Neural crest cell (in vitro differentiated cells): ENCODE measurements at regions not wholly inside any gene's neighbourhood (a gene's known extent, or its start where the extent isn't known, plus 50 kb on each side); places are given as distances from the start of the nearest gene placed in this dataset.
"Not testable (repeated sequence)": the region's sequence is repeated elsewhere in the genome, so short reads cannot be mapped to it uniquely, and the experiment has no call there.

Experiments
- DNase-seq: peaks from one replicate; pipeline ENCODE4 v3.0.0; 2021; ENCODE audit warnings: low read depth, mixed read lengths, low spot score
- H3K27ac Mint-ChIP-seq: one replicate; pipeline ENCODE4 v1.8.0; 2021; ENCODE audit warnings: mild to moderate bottlenecking, mixed read lengths; ENCODE audit not compliant: unreplicated experiment
- H3K27me3 Mint-ChIP-seq: 2 replicates; pipeline ENCODE4 v1.8.0; 2021; ENCODE audit warnings: low read depth, mild to moderate bottlenecking, mixed read lengths
- H3K36me3 Mint-ChIP-seq: 2 replicates; pipeline ENCODE4 v1.8.0; 2021; ENCODE audit warnings: low read depth, mild to moderate bottlenecking, mixed read lengths
- H3K4me1 Mint-ChIP-seq: 2 replicates; pipeline ENCODE4 v1.8.0; 2021; ENCODE audit warnings: mixed read lengths
- H3K4me3 Mint-ChIP-seq: one replicate; pipeline ENCODE4 v1.8.0; 2021; ENCODE audit warnings: mild to moderate bottlenecking, mixed read lengths
- H3K9me3 Mint-ChIP-seq: 2 replicates; pipeline ENCODE4 v1.8.0; 2021; ENCODE audit warnings: mixed read lengths
- TF ChIP-seq, protein P1 (sequence below): fragments of 200-600 bp; sonication (generic); conservative IDR thresholded peaks from 2 replicates; pipeline ENCODE4 v1.5.0; 2021; ENCODE audit warnings: antibody characterized with exemption, mild to moderate bottlenecking

DNA sequence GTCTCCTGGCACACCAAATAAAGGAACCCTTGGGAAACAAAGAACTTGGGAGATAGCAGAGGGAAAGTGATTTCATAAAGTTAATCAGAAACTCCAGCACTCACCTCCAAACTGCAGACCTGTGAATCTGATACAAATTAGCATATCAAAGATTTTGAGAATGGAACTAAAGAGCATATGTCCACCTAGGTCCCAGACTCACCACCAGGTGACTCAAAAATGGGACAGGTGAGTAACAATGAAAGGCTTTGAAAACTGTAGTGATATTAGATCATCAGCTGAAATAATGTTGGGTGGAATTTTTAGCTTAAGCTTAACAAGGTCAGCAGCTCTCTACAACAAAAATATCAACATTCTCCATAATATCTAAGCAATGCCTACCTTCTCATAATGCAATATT is 214.8 kb downstream of the RERGL start:
- no peak for DNase-seq
- peaks cover 2% of the 10 kb centered on the region for H3K36me3 Mint-ChIP-seq
- TF ChIP-seq, protein P1, sequence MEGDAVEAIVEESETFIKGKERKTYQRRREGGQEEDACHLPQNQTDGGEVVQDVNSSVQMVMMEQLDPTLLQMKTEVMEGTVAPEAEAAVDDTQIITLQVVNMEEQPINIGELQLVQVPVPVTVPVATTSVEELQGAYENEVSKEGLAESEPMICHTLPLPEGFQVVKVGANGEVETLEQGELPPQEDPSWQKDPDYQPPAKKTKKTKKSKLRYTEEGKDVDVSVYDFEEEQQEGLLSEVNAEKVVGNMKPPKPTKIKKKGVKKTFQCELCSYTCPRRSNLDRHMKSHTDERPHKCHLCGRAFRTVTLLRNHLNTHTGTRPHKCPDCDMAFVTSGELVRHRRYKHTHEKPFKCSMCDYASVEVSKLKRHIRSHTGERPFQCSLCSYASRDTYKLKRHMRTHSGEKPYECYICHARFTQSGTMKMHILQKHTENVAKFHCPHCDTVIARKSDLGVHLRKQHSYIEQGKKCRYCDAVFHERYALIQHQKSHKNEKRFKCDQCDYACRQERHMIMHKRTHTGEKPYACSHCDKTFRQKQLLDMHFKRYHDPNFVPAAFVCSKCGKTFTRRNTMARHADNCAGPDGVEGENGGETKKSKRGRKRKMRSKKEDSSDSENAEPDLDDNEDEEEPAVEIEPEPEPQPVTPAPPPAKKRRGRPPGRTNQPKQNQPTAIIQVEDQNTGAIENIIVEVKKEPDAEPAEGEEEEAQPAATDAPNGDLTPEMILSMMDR = peak; percentile 51

DNA sequence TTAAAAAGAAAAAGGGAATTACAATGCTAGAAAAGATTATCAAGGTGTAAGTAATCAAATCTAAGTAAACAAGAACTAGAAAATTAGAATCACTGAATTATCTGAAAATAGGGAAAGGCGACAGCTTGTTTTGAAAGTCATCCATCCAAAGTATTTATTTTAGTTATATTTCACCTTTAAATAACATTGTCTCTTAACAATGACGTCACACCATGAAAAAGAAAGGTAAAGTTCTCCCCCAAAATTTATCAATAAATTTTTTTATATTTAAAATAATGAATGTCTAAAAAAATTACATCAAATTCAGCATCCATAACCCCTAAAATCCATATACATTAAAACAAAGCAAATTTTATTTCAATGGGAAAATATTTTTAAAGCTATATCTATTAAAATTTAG is 223.2 kb downstream of the RERGL start:
- no peak overlapping the region for H3K4me3 Mint-ChIP-seq
- peaks cover 7% of the 10 kb centered on the region for H3K9me3 Mint-ChIP-seq
- no peaks in the 10 kb centered on the region for H3K4me1 Mint-ChIP-seq
- no peak overlapping the region for H3K27ac Mint-ChIP-seq
- peaks cover 2% of the 10 kb centered on the region for H3K36me3 Mint-ChIP-seq
- TF ChIP-seq, protein P1 = no peak
- DNase-seq = no peak
- no peaks in the 10 kb centered on the region for H3K27me3 Mint-ChIP-seq

More for the DNA sequence above, 214.8 kb downstream of the RERGL start:
- H3K4me1 Mint-ChIP-seq = no peaks in the 10 kb centered on the region
- H3K9me3 Mint-ChIP-seq = peaks cover 6% of the 10 kb centered on the region
- H3K27ac Mint-ChIP-seq = no peak overlapping the region
- H3K27me3 Mint-ChIP-seq = no peaks in the 10 kb centered on the region
- H3K4me3 Mint-ChIP-seq = no peak overlapping the region

DNA sequence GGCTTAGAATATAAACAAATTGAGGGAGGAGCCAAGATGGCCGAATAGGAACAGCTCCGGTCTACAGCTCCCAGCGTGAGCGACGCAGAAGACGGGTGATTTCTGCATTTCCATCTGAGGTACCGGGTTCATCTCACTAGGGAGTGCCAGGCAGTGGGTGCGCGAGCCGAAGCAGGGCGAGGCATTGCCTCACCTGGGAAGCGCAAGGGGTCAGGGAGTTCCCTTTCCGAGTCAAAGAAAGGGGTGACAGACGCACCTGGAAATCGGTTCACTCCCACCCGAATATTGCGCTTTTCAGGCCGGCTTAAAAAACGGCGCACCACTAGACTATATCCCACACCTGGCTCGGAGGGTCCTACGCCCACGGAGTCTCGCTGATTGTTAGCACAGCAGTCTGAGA is 234.4 kb downstream of the RERGL start:
- not testable (repeated sequence) for H3K36me3 Mint-ChIP-seq, H3K9me3 Mint-ChIP-seq, H3K27me3 Mint-ChIP-seq, H3K4me1 Mint-ChIP-seq, DNase-seq, H3K4me3 Mint-ChIP-seq, H3K27ac Mint-ChIP-seq

DNA sequence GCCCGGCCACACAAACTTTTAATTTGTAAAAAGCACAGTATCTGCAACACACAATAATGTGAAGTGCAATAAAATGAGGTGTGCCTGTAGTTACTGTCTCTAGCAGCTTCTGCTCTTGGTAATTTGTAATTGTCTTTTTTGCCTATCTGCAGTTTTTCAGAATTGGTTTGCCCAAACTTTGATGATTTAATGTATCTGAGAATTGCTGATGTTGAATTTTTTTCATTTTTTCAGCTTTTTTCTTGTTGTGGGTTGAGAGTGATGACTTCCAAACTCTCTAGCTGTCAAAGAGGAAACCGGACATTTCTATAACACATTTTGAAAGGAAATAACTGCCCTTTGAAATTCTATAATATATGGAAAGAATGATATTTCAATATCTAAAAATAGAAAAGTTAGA is 236.9 kb downstream of the RERGL start:
- DNase-seq = no peak
- no peak overlapping the region for H3K4me3 Mint-ChIP-seq
- no peak overlapping the region for H3K27ac Mint-ChIP-seq
- no peaks in the 10 kb centered on the region for H3K9me3 Mint-ChIP-seq
- no peaks in the 10 kb centered on the region for H3K4me1 Mint-ChIP-seq
- TF ChIP-seq, protein P1 = no peak
- H3K36me3 Mint-ChIP-seq = no peaks in the 10 kb centered on the region
- no peaks in the 10 kb centered on the region for H3K27me3 Mint-ChIP-seq

DNA sequence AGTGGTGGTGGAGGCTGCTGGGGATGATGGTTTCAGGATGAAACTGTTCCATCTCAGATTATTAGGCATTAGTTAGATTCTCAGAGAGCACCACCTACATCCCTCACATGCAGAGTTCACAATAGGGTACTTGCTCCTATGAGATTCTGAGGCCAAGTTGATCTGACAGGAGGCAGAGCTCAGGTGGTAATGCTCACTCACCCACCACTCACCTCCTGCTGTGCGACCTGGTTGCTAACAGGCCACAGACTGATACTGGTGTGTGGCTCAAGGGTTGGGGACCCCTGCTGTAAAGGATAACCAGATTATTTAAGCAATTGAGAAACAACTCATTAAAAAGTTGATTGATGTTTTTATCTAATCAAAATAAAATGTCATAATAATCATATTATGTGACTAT is 248.5 kb downstream of the RERGL start:
- no peak for DNase-seq
- Mint-ChIP-seq H3K27me3 (no peaks in the 10 kb centered on the region), H3K4me1 (no peaks in the 10 kb centered on the region), H3K36me3 (no peaks in the 10 kb centered on the region), H3K9me3 (no peaks in the 10 kb centered on the region), H3K4me3 (no peak overlapping the region), H3K27ac (no peak overlapping the region)
- TF ChIP-seq, protein P1 = no peak

DNA sequence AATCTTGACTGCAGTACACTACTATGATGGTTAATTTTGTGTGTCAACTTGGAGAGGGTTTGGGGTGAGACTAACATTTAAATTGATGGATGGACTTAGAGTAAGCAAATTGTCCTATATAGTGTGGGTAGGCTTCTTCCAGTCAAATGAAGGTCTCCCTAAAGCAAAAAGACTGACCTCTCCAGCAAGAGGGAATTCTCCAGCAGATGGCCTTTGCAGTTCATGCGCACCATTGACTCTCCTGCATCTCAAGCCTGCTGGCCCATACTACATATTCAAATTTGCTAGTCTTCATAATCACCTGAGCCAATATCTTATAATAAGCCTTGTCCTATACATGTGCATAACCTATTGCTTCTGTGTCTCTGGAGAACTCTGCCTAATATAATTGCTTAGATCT is 260.2 kb downstream of the RERGL start:
- TF ChIP-seq, protein P1 = no peak
- no peaks in the 10 kb centered on the region for H3K9me3 Mint-ChIP-seq
- H3K4me1 Mint-ChIP-seq = no peaks in the 10 kb centered on the region
- no peak overlapping the region for H3K27ac Mint-ChIP-seq
- no peaks in the 10 kb centered on the region for H3K36me3 Mint-ChIP-seq
- DNase-seq = no peak
- no peak overlapping the region for H3K4me3 Mint-ChIP-seq
- H3K27me3 Mint-ChIP-seq = no peaks in the 10 kb centered on the region
